ENCODE measurements at regions not wholly inside any gene's neighbourhood (a gene's known extent, or its start where the extent isn't known, plus 50 kb on each side); places are given as distances from the start of the nearest gene placed in this dataset.

GRCh38 chr9:88749420-88749819 lies 214.4 kb downstream of the NXNL2 start:
- H3K4me3 ChIP-seq (replicated peaks in 1 of 3; ENCODE audit: low read depth in 2 of 3, low read length in 3 of 3), result no peak overlapping the region
- H3K36me3 ChIP-seq (replicated peaks in 1 of 2; ENCODE audit: control insufficient read depth in 1 of 2, insufficient read depth in 2 of 2, low read length in 2 of 2), result no peaks in the 10 kb centered on the region
- H2AFZ ChIP-seq (ENCODE audit: insufficient read depth, low read depth, low read length, poor library complexity, severe bottlenecking), result no peak overlapping the region
- no peak for TF ChIP-seq CTCF (IDR thresholded peaks at IDR 0.05)
- H3K36me3 Mint-ChIP-seq, result no peaks in the 10 kb centered on the region
- H3K9me3 Mint-ChIP-seq, result peaks cover 0 to 7% (median 4%) of the 10 kb centered on the region in 7 donors
- no peaks in the 10 kb centered on the region for H3K27me3 ChIP-seq (ENCODE audit: control insufficient read depth in 2 of 2, insufficient read depth in 2 of 2, low read length in 2 of 2)
- H4K20me1 ChIP-seq (ENCODE audit: insufficient read depth, low read length), result no peaks in the 10 kb centered on the region
- H3K9ac ChIP-seq (ENCODE audit: insufficient read depth, low read length, poor library complexity, severe bottlenecking), result no peak overlapping the region
- no peak overlapping the region for H3K4me3 Mint-ChIP-seq
- H3K9me3 ChIP-seq (replicated peaks in 1 of 2; ENCODE audit: control insufficient read depth in 1 of 2, insufficient read depth in 1 of 2, low read length in 2 of 2), result peaks cover 0 to 7% of the 10 kb centered on the region in 2 donors
- no peak for DNase-seq
- H3K4me2 ChIP-seq (replicated peaks; ENCODE audit: extremely low read depth, low read length, poor library complexity, severe bottlenecking), result no peak overlapping the region
- H3K4me1 ChIP-seq (ENCODE audit: control insufficient read depth in 1 of 2, insufficient read depth in 2 of 2, low read length in 2 of 2), result no peaks in the 10 kb centered on the region
- H3K27ac ChIP-seq (ENCODE audit: low read depth in 1 of 2, low read length in 2 of 2), result no peak overlapping the region
- 100% methylated on average over 1 of the region's 2 CpGs for WGBS (ENCODE audit: insufficient coverage)
- intact Hi-C loops (cut with micrococcal nuclease), result no loop called here
- peaks cover 0 to 15% (median 3%) of the 10 kb centered on the region in 3 donors for H3K27me3 Mint-ChIP-seq (ENCODE audit: low read depth in 3 of 3)
- H3K79me2 ChIP-seq (ENCODE audit: insufficient read depth, low read length), result no peaks in the 10 kb centered on the region
- no peaks in the 10 kb centered on the region for H3K4me1 Mint-ChIP-seq
- no peak overlapping the region for H3K27ac Mint-ChIP-seq

GRCh38 chr9:88750832-88751360 lies 215.9 kb downstream of the NXNL2 start:
- Histone ChIP-seq H3K79me2 (ENCODE audit: insufficient read depth, low read length) (no peaks in the 10 kb centered on the region), H3K4me1 (ENCODE audit: control insufficient read depth in 1 of 2, insufficient read depth in 2 of 2, low read length in 2 of 2) (no peaks in the 10 kb centered on the region), H3K36me3 (replicated peaks in 1 of 2; ENCODE audit: control insufficient read depth in 1 of 2, insufficient read depth in 2 of 2, low read length in 2 of 2) (no peaks in the 10 kb centered on the region), H4K20me1 (ENCODE audit: insufficient read depth, low read length) (no peaks in the 10 kb centered on the region), H3K4me2 (replicated peaks; ENCODE audit: extremely low read depth, low read length, poor library complexity, severe bottlenecking) (no peak overlapping the region), H3K4me3 (replicated peaks in 1 of 3; ENCODE audit: low read depth in 2 of 3, low read length in 3 of 3) (no peak overlapping the region), H2AFZ (ENCODE audit: insufficient read depth, low read depth, low read length, poor library complexity, severe bottlenecking) (no peak overlapping the region), H3K27me3 (ENCODE audit: control insufficient read depth in 2 of 2, insufficient read depth in 2 of 2, low read length in 2 of 2) (no peaks in the 10 kb centered on the region), H3K9ac (ENCODE audit: insufficient read depth, low read length, poor library complexity, severe bottlenecking) (no peak overlapping the region), H3K27ac (ENCODE audit: low read depth in 1 of 2, low read length in 2 of 2) (no peak overlapping the region), H3K9me3 (replicated peaks in 1 of 2; ENCODE audit: control insufficient read depth in 1 of 2, insufficient read depth in 1 of 2, low read length in 2 of 2) (peaks cover 0 to 7% of the 10 kb centered on the region in 2 donors)
- H3K27ac Mint-ChIP-seq, result no peak overlapping the region
- peaks cover 0 to 7% (median 4%) of the 10 kb centered on the region in 7 donors for H3K9me3 Mint-ChIP-seq
- no peak for TF ChIP-seq CTCF (IDR thresholded peaks at IDR 0.05)
- intact Hi-C loops (cut with micrococcal nuclease), result no loop called here
- 80% methylated on average over 1 of the region's 3 CpGs for WGBS (ENCODE audit: insufficient coverage)
- H3K4me3 Mint-ChIP-seq, result no peak overlapping the region
- DNase-seq, result no peak
- no peaks in the 10 kb centered on the region for H3K36me3 Mint-ChIP-seq
- peaks cover 0 to 12% (median 3%) of the 10 kb centered on the region in 3 donors for H3K27me3 Mint-ChIP-seq (ENCODE audit: low read depth in 3 of 3)
- no peaks in the 10 kb centered on the region for H3K4me1 Mint-ChIP-seq

Measured in CD14-positive monocyte (primary cell).